ENCODE measurements at regions not wholly inside any gene's neighbourhood (a gene's known extent, or its start where the extent isn't known, plus 50 kb on each side); places are given as distances from the start of the nearest gene placed in this dataset.
"Not testable (repeated sequence)": the region's sequence is repeated elsewhere in the genome, so short reads cannot be mapped to it uniquely, and the experiment has no call there.

- TF ChIP-seq EZH2 (IDR thresholded peaks at IDR 0.05; ENCODE audit: low read length) (no peak), CTCF (optimal IDR thresholded peaks at IDR 0.05 in 1 of 3, IDR thresholded peaks at IDR 0.05 in 1 of 3, conservative IDR thresholded peaks at IDR 0.05 in 1 of 3; ENCODE audit: extremely low read depth in 1 of 3, insufficient read depth in 2 of 3, low read length in 3 of 3) (no peak)
- Histone ChIP-seq H3K4me1 (ENCODE audit: control insufficient read depth, extremely low read depth, insufficient read depth, low read length) (no peaks in the 10 kb centered on the region), H3K4me3 (ENCODE audit: control insufficient read depth in 2 of 3, extremely low read depth in 1 of 3, insufficient read depth in 2 of 3, low read depth in 1 of 3, low read length in 3 of 3) (no peak overlapping the region), H3K27me3 (ENCODE audit: control insufficient read depth, extremely low read depth, insufficient read depth, low read length) (no peaks in the 10 kb centered on the region), H3K4me2 (ENCODE audit: control insufficient read depth, extremely low read depth, insufficient read depth, low read depth, low read length) (no peak overlapping the region), H3K9me3 (ENCODE audit: control insufficient read depth, low read depth, low read length) (no peaks in the 10 kb centered on the region), H2AFZ (ENCODE audit: control insufficient read depth, low read length) (no peak overlapping the region), H4K20me1 (ENCODE audit: control insufficient read depth, extremely low read depth, insufficient read depth, low read length) (no peaks in the 10 kb centered on the region), H3K9ac (ENCODE audit: control insufficient read depth, extremely low read depth, insufficient read depth, low read length) (no peak overlapping the region), H3K79me2 (ENCODE audit: control insufficient read depth, insufficient read depth, low read length) (no peaks in the 10 kb centered on the region), H3K27ac (ENCODE audit: control insufficient read depth, insufficient read depth, low read length) (no peak overlapping the region), H3K36me3 (ENCODE audit: control insufficient read depth in 2 of 2, extremely low read depth in 1 of 2, insufficient read depth in 2 of 2, low read length in 2 of 2) (no peaks in the 10 kb centered on the region), H3K9me1 (ENCODE audit: control insufficient read depth, extremely low read depth, insufficient read depth, low read length) (no peaks in the 10 kb centered on the region)
- FAIRE-seq (no peak), DNase-seq (ENCODE audit: low read depth, low spot score) (no peak)
- dilution Hi-C loops (cut with MboI; ENCODE audit: extremely low pct_ligation_motif_present, low sequenced_read_pairs), result no loop called here
These were observed 243.1 kb downstream of the FBXO4 start for GRCh38 chr5:42168091-42168670.

- dilution Hi-C loops (cut with MboI; ENCODE audit: extremely low pct_ligation_motif_present, low sequenced_read_pairs); H3K27ac ChIP-seq (ENCODE audit: control insufficient read depth, insufficient read depth, low read length); FAIRE-seq: not testable (repeated sequence)
These were observed 247.1 kb upstream of the GHR start for GRCh38 chr5:42176118-42176517.

GRCh38 chr5:42179843-42180242 is 243.4 kb upstream of the GHR start:
- H3K4me1 ChIP-seq (ENCODE audit: control insufficient read depth, extremely low read depth, insufficient read depth, low read length); H3K4me2 ChIP-seq (ENCODE audit: control insufficient read depth, extremely low read depth, insufficient read depth, low read depth, low read length); H3K9me1 ChIP-seq (ENCODE audit: control insufficient read depth, extremely low read depth, insufficient read depth, low read length); H2AFZ ChIP-seq (ENCODE audit: control insufficient read depth, low read length); DNase-seq (ENCODE audit: low read depth, low spot score); H4K20me1 ChIP-seq (ENCODE audit: control insufficient read depth, extremely low read depth, insufficient read depth, low read length); H3K4me3 ChIP-seq (ENCODE audit: control insufficient read depth in 2 of 3, extremely low read depth in 1 of 3, insufficient read depth in 2 of 3, low read depth in 1 of 3, low read length in 3 of 3); H3K9ac ChIP-seq (ENCODE audit: control insufficient read depth, extremely low read depth, insufficient read depth, low read length); H3K27ac ChIP-seq (ENCODE audit: control insufficient read depth, insufficient read depth, low read length); H3K9me3 ChIP-seq (ENCODE audit: control insufficient read depth, low read depth, low read length); H3K79me2 ChIP-seq (ENCODE audit: control insufficient read depth, insufficient read depth, low read length); dilution Hi-C loops (cut with MboI; ENCODE audit: extremely low pct_ligation_motif_present, low sequenced_read_pairs); H3K27me3 ChIP-seq (ENCODE audit: control insufficient read depth, extremely low read depth, insufficient read depth, low read length); H3K36me3 ChIP-seq (ENCODE audit: control insufficient read depth in 2 of 2, extremely low read depth in 1 of 2, insufficient read depth in 2 of 2, low read length in 2 of 2); FAIRE-seq: not testable (repeated sequence)

More at GRCh38 chr5:42176118-42176517, 247.1 kb upstream of the GHR start:
- not testable (repeated sequence) for H3K9ac ChIP-seq (ENCODE audit: control insufficient read depth, extremely low read depth, insufficient read depth, low read length); H3K36me3 ChIP-seq (ENCODE audit: control insufficient read depth in 2 of 2, extremely low read depth in 1 of 2, insufficient read depth in 2 of 2, low read length in 2 of 2); H3K79me2 ChIP-seq (ENCODE audit: control insufficient read depth, insufficient read depth, low read length); DNase-seq (ENCODE audit: low read depth, low spot score); H2AFZ ChIP-seq (ENCODE audit: control insufficient read depth, low read length); H3K4me1 ChIP-seq (ENCODE audit: control insufficient read depth, extremely low read depth, insufficient read depth, low read length); H4K20me1 ChIP-seq (ENCODE audit: control insufficient read depth, extremely low read depth, insufficient read depth, low read length); H3K4me3 ChIP-seq (ENCODE audit: control insufficient read depth in 2 of 3, extremely low read depth in 1 of 3, insufficient read depth in 2 of 3, low read depth in 1 of 3, low read length in 3 of 3); H3K9me3 ChIP-seq (ENCODE audit: control insufficient read depth, low read depth, low read length); H3K27me3 ChIP-seq (ENCODE audit: control insufficient read depth, extremely low read depth, insufficient read depth, low read length); H3K4me2 ChIP-seq (ENCODE audit: control insufficient read depth, extremely low read depth, insufficient read depth, low read depth, low read length); H3K9me1 ChIP-seq (ENCODE audit: control insufficient read depth, extremely low read depth, insufficient read depth, low read length)
